Tibial nerve (tissue), 4 donors: ENCODE measurements at regions not wholly inside any gene's neighbourhood (a gene's known extent, or its start where the extent isn't known, plus 50 kb on each side); places are given as distances from the start of the nearest gene placed in this dataset.

Experiments
- DNase-seq, 2 donors: peaks; one replicate each; pipeline ENCODE4 v3.0.0-alpha.2; 2019; ENCODE audit warnings: low spot score in 2 of 2
- H3K27ac ChIP-seq, 4 donors: fragments of 200-600 bp; sonication (generic) in 3 of 4; one replicate each; pipeline ENCODE4 v1.5.1; 2017 to 2019; ENCODE audit warnings: mild to moderate bottlenecking in 1 of 4
- H3K27me3 ChIP-seq, 2 donors: fragments of 200-600 bp; sonication (generic) in 1 of 2; one replicate each; pipeline versions ENCODE4 v1.5.1 to v1.6.0; 2017 to 2019
- H3K36me3 ChIP-seq, 3 donors: fragments of 200-600 bp; sonication (generic); one replicate each; pipeline ENCODE4 v1.5.1; 2018 to 2019
- H3K4me1 ChIP-seq, 4 donors: fragments of 200-600 bp; sonication (generic) in 3 of 4; one replicate each; pipeline ENCODE4 v1.5.1; 2017 to 2019
- H3K4me3 ChIP-seq, 4 donors: fragments of 200-600 bp; sonication (generic) in 3 of 4; one replicate each; pipeline ENCODE4 v1.5.1; 2017 to 2019; ENCODE audit warnings: mild to moderate bottlenecking in 1 of 4, moderate library complexity in 1 of 4
- H3K9me3 ChIP-seq, 4 donors: fragments of 200-600 bp; sonication (generic) in 3 of 4; one replicate each; pipeline ENCODE4 v1.5.1; 2017 to 2019
- EP300 ChIP-seq, 2 donors: sonication (generic); formaldehyde crosslinking; IDR thresholded peaks; one replicate each; pipeline ENCODE4 v1.6.1; 2017; ENCODE audit warnings: antibody characterized with exemption in 2 of 2, mild to moderate bottlenecking in 1 of 2
- POLR2A ChIP-seq, 2 donors: fragments of 450-650 bp; IDR thresholded peaks; one replicate each; pipeline ENCODE4 v1.6.1; 2017; ENCODE audit warnings: antibody characterized with exemption in 2 of 2, mild to moderate bottlenecking in 2 of 2, moderate library complexity in 2 of 2
- WGBS, 2 donors: methylation state at CpG; one replicate each; pipeline ENCODE4 v1.1.5; 2018; 5-methylcytosine and 5-hydroxymethylcytosine counted together
- TF ChIP-seq, protein P1 (sequence below), 5 experiments: fragments of 200-600 bp in 3 of 5; fragments of 450-650 bp in 2 of 5; sonication (generic) in 3 of 5; IDR thresholded peaks; one replicate each; pipeline ENCODE4 v1.5.1; 2016 to 2019; ENCODE audit warnings: antibody characterized with exemption in 5 of 5, mild to moderate bottlenecking in 3 of 5, moderate library complexity in 2 of 5

GRCh38 chr6:128759901-128760300 is 123.0 kb upstream of the LAMA2 start:
- WGBS, 2 donors = 83 to 95% methylated on average over 3 of the region's 3 CpGs
- Histone ChIP-seq H3K4me1 (no peaks in the 10 kb centered on the region), H3K27ac (no peak overlapping the region), H3K36me3 (no peaks in the 10 kb centered on the region), H3K27me3 (no peaks in the 10 kb centered on the region), H3K4me3 (no peak overlapping the region), H3K9me3 (no peaks in the 10 kb centered on the region)
- no peak for DNase-seq
- TF ChIP-seq EP300 (IDR thresholded peaks at IDR 0.05) = no peak
- no peak for TF ChIP-seq POLR2A (IDR thresholded peaks at IDR 0.05)

DNA sequence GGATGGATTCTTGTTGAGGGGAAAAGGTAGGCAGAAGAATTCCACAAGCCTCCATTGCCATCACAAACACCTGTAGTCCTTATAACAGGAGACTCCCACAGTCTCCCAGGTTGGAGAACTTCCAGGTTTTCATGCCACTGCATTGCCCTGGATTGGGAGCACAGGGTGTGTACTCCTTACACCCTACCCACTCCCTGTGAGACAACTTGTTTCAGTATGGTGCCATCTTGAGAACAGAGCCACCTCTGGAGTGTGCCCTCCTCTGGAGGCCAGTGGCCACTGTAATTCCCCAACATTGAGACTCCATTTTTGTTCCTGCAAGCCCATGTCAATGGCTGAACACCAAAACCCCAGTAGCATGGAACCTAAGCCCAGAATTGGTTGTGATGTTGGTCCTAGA is 123.5 kb upstream of the LAMA2 start:
- TF ChIP-seq, protein P1, sequence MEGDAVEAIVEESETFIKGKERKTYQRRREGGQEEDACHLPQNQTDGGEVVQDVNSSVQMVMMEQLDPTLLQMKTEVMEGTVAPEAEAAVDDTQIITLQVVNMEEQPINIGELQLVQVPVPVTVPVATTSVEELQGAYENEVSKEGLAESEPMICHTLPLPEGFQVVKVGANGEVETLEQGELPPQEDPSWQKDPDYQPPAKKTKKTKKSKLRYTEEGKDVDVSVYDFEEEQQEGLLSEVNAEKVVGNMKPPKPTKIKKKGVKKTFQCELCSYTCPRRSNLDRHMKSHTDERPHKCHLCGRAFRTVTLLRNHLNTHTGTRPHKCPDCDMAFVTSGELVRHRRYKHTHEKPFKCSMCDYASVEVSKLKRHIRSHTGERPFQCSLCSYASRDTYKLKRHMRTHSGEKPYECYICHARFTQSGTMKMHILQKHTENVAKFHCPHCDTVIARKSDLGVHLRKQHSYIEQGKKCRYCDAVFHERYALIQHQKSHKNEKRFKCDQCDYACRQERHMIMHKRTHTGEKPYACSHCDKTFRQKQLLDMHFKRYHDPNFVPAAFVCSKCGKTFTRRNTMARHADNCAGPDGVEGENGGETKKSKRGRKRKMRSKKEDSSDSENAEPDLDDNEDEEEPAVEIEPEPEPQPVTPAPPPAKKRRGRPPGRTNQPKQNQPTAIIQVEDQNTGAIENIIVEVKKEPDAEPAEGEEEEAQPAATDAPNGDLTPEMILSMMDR (IDR thresholded peaks at IDR 0.05) = no peak
- TF ChIP-seq POLR2A (IDR thresholded peaks at IDR 0.05) (no peak), EP300 (IDR thresholded peaks at IDR 0.05) (no peak)
- Histone ChIP-seq H3K9me3 (no peaks in the 10 kb centered on the region), H3K4me1 (no peaks in the 10 kb centered on the region), H3K27me3 (no peaks in the 10 kb centered on the region), H3K4me3 (no peak overlapping the region), H3K36me3 (no peaks in the 10 kb centered on the region), H3K27ac (no peak overlapping the region)
- no peak for DNase-seq

DNA sequence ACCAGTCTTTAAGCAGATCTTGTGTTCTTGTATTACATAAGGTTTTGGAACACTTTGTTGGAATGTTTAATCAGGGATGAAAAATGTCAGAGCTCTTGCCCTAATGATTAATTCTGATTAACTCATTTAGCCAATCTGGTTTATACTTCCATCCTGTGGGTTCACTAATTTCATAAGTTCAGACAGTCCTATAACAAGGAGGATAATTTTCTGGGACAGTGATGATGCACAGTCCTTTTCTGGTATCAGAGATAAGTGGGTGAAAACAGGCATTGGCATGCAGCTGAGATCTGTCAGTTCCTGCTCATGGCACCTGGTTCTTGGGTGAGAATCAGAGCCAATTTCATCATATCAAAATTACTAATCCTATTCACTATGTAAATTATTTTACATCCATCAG is 125.0 kb upstream of the LAMA2 start:
- no peaks in the 10 kb centered on the region for H3K36me3 ChIP-seq
- DNase-seq = no peak
- no peak overlapping the region for H3K4me3 ChIP-seq
- H3K4me1 ChIP-seq = no peaks in the 10 kb centered on the region
- TF ChIP-seq EP300 (IDR thresholded peaks at IDR 0.05) (no peak), POLR2A (IDR thresholded peaks at IDR 0.05) (no peak)
- TF ChIP-seq, protein P1 (IDR thresholded peaks at IDR 0.05) = no peak
- no peak overlapping the region for H3K27ac ChIP-seq
- no peaks in the 10 kb centered on the region for H3K27me3 ChIP-seq
- H3K9me3 ChIP-seq = no peaks in the 10 kb centered on the region

GRCh38 chr6:128754658-128755256 is 128.2 kb upstream of the LAMA2 start:
- no peak for TF ChIP-seq EP300 (IDR thresholded peaks at IDR 0.05)
- no peak for TF ChIP-seq POLR2A (IDR thresholded peaks at IDR 0.05)
- TF ChIP-seq, protein P1 (IDR thresholded peaks at IDR 0.05) = no peak
- H3K27me3 ChIP-seq = no peaks in the 10 kb centered on the region
- 87 to 88% methylated on average over 5 of the region's 5 CpGs for WGBS, 2 donors

DNA sequence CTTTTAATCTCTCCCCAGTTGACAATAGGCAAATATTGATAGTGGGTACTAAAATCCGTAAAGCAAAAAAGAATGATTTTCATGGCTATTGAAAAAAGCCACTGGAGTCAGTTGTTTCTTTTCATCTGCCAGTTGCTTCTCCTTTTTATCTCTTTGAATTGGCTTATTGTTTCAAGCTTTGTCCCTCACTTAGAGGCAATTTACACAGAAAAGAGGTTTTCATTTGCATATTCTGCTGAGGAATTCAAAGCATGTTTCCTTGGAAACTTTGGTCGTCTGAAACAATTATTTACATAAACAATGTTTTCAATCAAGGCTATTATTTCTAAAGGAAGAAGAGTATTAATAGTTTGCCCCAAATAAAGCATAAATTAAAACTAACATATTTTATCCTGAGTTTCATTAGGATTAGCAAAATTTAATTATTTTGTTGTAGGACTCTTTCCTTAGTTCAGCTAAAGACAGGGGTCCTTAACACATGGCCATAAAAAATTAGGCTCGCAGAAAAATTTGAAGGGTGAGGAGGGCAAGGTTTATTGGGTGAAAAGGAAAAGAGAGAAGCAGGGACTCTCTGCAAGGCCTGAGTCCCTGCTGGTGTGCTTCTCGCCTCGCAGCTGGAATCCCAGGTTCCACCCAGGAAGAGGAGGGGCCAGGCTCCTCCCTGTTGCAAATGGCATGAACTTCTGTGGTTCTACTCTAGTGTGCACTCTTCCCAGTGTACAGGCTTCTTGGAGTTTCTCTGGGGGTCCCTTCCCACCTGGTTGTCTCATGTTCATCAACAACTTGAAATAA is 138.8 kb upstream of the LAMA2 start:
- H3K36me3 ChIP-seq = no peaks in the 10 kb centered on the region
- TF ChIP-seq EP300 (IDR thresholded peaks at IDR 0.05) = no peak
- TF ChIP-seq, protein P1 (IDR thresholded peaks at IDR 0.05) = no peak
- no peak for TF ChIP-seq POLR2A (IDR thresholded peaks at IDR 0.05)
- H3K27ac ChIP-seq = no peak overlapping the region
- DNase-seq = no peak
- H3K27me3 ChIP-seq = no peaks in the 10 kb centered on the region
- 37 to 51% methylated on average over 5 of the region's 5 CpGs for WGBS, 2 donors
- peaks cover 0 to 9% (median 0%) of the 10 kb centered on the region in 4 donors for H3K9me3 ChIP-seq
- no peak overlapping the region for H3K4me3 ChIP-seq
- H3K4me1 ChIP-seq = no peaks in the 10 kb centered on the region

More at GRCh38 chr6:128754658-128755256, 128.2 kb upstream of the LAMA2 start:
- Histone ChIP-seq H3K27ac (no peak overlapping the region), H3K4me1 (no peaks in the 10 kb centered on the region), H3K4me3 (no peak overlapping the region), H3K9me3 (no peaks in the 10 kb centered on the region), H3K36me3 (no peaks in the 10 kb centered on the region)
- DNase-seq = no peak
